Mesenchymal stem cell (in vitro differentiated cells and primary cell): ENCODE measurements at regions not wholly inside any gene's neighbourhood (a gene's known extent, or its start where the extent isn't known, plus 50 kb on each side); places are given as distances from the start of the nearest gene placed in this dataset.

Experiments used
- DNase-seq: peaks from one replicate; pipeline ENCODE4 v3.0.0-alpha.2; 2013
- H2AFZ ChIP-seq: one replicate; pipeline ENCODE4 v1.6.1; 2013; ENCODE audit warnings: low read depth, mild to moderate bottlenecking, control low read depth, inconsistent platforms, low read length, moderate library complexity
- H2AK5ac ChIP-seq: 2 replicates; pipeline ENCODE4 v1.6.1; 2013; ENCODE audit warnings: low read length, moderate library complexity, mild to moderate bottlenecking, inconsistent platforms; ENCODE audit not compliant: severe bottlenecking
- H2BK120ac ChIP-seq: one replicate; pipeline ENCODE4 v1.6.1; 2013; ENCODE audit warnings: low read depth, mild to moderate bottlenecking, inconsistent platforms, low read length, moderate library complexity
- H2BK12ac ChIP-seq, 2 experiments: one replicate each; pipeline ENCODE4 v1.6.1; 2013; ENCODE audit warnings: inconsistent platforms in 2 of 2, low read length in 2 of 2, mild to moderate bottlenecking in 2 of 2, moderate library complexity in 2 of 2, control low read depth in 1 of 2
- H2BK15ac ChIP-seq: one replicate; pipeline ENCODE4 v1.6.1; 2013; ENCODE audit warnings: mild to moderate bottlenecking, low read depth, inconsistent platforms; ENCODE audit not compliant: poor library complexity, severe bottlenecking
- H2BK5ac ChIP-seq: 2 replicates; pipeline ENCODE4 v1.6.1; 2013; ENCODE audit warnings: low read depth, mild to moderate bottlenecking, low read length, control low read depth, inconsistent platforms; ENCODE audit not compliant: poor library complexity, severe bottlenecking
- H3K14ac ChIP-seq, 2 experiments: one replicate each; pipeline ENCODE4 v1.6.1; 2013; ENCODE audit warnings: inconsistent platforms in 2 of 2, low read length in 2 of 2, control low read depth in 1 of 2, mild to moderate bottlenecking in 1 of 2, moderate library complexity in 1 of 2
- H3K18ac ChIP-seq, 2 experiments: one replicate each; pipeline ENCODE4 v1.6.1; 2013; ENCODE audit warnings: inconsistent platforms in 2 of 2, low read length in 2 of 2, control low read depth in 1 of 2, low read depth in 1 of 2, mild to moderate bottlenecking in 1 of 2
- H3K23ac ChIP-seq, 2 experiments: one replicate each; pipeline ENCODE4 v1.6.1; 2013; ENCODE audit warnings: inconsistent platforms in 2 of 2, low read length in 2 of 2, mild to moderate bottlenecking in 2 of 2, moderate library complexity in 2 of 2, control low read depth in 1 of 2
- H3K27ac ChIP-seq: 2 replicates; pipeline ENCODE4 v1.5.1; 2013; ENCODE audit warnings: mild to moderate bottlenecking, moderate library complexity, low read length, control low read depth, inconsistent platforms; ENCODE audit not compliant: poor library complexity, severe bottlenecking
- H3K27me3 ChIP-seq, 2 experiments: 2 replicates each; pipeline versions ENCODE4 v1.6.1 to v1.7.0; 2013; ENCODE audit warnings: low read length in 2 of 2, mild to moderate bottlenecking in 2 of 2, moderate library complexity in 2 of 2, control low read depth in 1 of 2, inconsistent platforms in 1 of 2; ENCODE audit not compliant: control insufficient read depth in 1 of 2, insufficient read depth in 1 of 2
- H3K36me3 ChIP-seq, 2 experiments: 2 replicates each; pipeline versions ENCODE4 v1.6.1 to v1.7.0; 2013; ENCODE audit warnings: low read length in 2 of 2, control low read depth in 1 of 2, inconsistent platforms in 1 of 2, low read depth in 1 of 2, mild to moderate bottlenecking in 1 of 2; ENCODE audit not compliant: insufficient read depth in 2 of 2, control insufficient read depth in 1 of 2
- H3K4ac ChIP-seq, 2 experiments: one replicate each; pipeline ENCODE4 v1.6.1; 2013; ENCODE audit warnings: inconsistent platforms in 2 of 2, low read length in 2 of 2, mild to moderate bottlenecking in 2 of 2, moderate library complexity in 2 of 2, control low read depth in 1 of 2, low read depth in 1 of 2
- H3K4me1 ChIP-seq: 2 replicates; pipeline ENCODE4 v1.6.1; 2013; ENCODE audit warnings: low read depth, low read length, control low read depth; ENCODE audit not compliant: control insufficient read depth, insufficient read depth
- H3K4me2 ChIP-seq: 2 replicates; pipeline ENCODE4 v1.6.1; 2013; ENCODE audit warnings: low read length, mild to moderate bottlenecking, inconsistent platforms; ENCODE audit not compliant: poor library complexity, severe bottlenecking
- H3K4me3 ChIP-seq, 2 experiments: 2 replicates each; pipeline versions ENCODE4 v1.5.1 to v1.7.0; 2013; ENCODE audit warnings: low read length in 2 of 2, mild to moderate bottlenecking in 2 of 2, control low read depth in 1 of 2, low read depth in 1 of 2; ENCODE audit not compliant: insufficient read depth in 1 of 2
- H3K79me1 ChIP-seq: replicated peaks from 2 replicates; pipeline ENCODE4 v1.6.1; 2013; ENCODE audit warnings: mild to moderate bottlenecking, control low read depth, low read length, inconsistent platforms; ENCODE audit not compliant: poor library complexity, severe bottlenecking
- H3K9ac ChIP-seq: 2 replicates; pipeline ENCODE4 v1.7.0; 2013; ENCODE audit warnings: mild to moderate bottlenecking, low read length, moderate library complexity
- H3K9me3 ChIP-seq: 2 replicates; pipeline ENCODE4 v1.7.0; 2013; ENCODE audit warnings: mild to moderate bottlenecking, low read length; ENCODE audit not compliant: control insufficient read depth
- H4K8ac ChIP-seq: one replicate; pipeline ENCODE4 v1.6.1; 2013; ENCODE audit warnings: inconsistent platforms, mild to moderate bottlenecking, low read length, moderate library complexity
- H4K91ac ChIP-seq: one replicate; pipeline ENCODE4 v1.6.1; 2013; ENCODE audit warnings: mild to moderate bottlenecking, low read length, inconsistent platforms
- WGBS: methylation state at CpG from one replicate; pipeline ENCODE4 v1.1.7; 2013; ENCODE audit warnings: mixed read lengths; 5-methylcytosine and 5-hydroxymethylcytosine counted together

GRCh38 chr4:1487761-1488160, 81.5 kb upstream of the NKX1-1 start:
- WGBS, result 80% methylated on average over 8 of the region's 8 CpGs
- Histone ChIP-seq H2BK12ac (no peak overlapping the region), H3K18ac (no peak overlapping the region), H2BK120ac (no peak overlapping the region), H3K4me3 (no peak overlapping the region), H3K36me3 (no peaks in the 10 kb centered on the region), H3K27me3 (peaks cover 26 to 43% of the 10 kb centered on the region in 2 experiments), H3K4me1 (peaks cover 2% of the 10 kb centered on the region), H3K14ac (no peak overlapping the region), H3K27ac (no peak overlapping the region), H3K23ac (no peak overlapping the region), H2AK5ac (no peak overlapping the region), H3K79me1 (no peaks in the 10 kb centered on the region), H3K9me3 (peaks cover 41% of the 10 kb centered on the region), H4K8ac (no peak overlapping the region), H3K4me2 (no peak overlapping the region), H3K4ac (no peak overlapping the region), H2AFZ (no peak overlapping the region), H2BK5ac (no peak overlapping the region), H3K9ac (no peak overlapping the region), H2BK15ac (no peak overlapping the region), H4K91ac (no peak overlapping the region)
- no peak for DNase-seq

GRCh38 chr4:1487106-1487505, 80.9 kb upstream of the NKX1-1 start:
- DNase-seq, result no peak
- Histone ChIP-seq H3K4me3 (no peak overlapping the region), H2BK120ac (no peak overlapping the region), H4K91ac (no peak overlapping the region), H2AFZ (no peak overlapping the region), H4K8ac (no peak overlapping the region), H3K9ac (no peak overlapping the region), H2BK5ac (no peak overlapping the region), H3K23ac (no peak overlapping the region), H3K27ac (no peak overlapping the region), H3K79me1 (no peaks in the 10 kb centered on the region), H2BK12ac (no peak overlapping the region), H3K4me1 (peaks cover 2% of the 10 kb centered on the region), H2BK15ac (no peak overlapping the region), H3K9me3 (peaks cover 44% of the 10 kb centered on the region), H2AK5ac (no peak overlapping the region), H3K14ac (no peak overlapping the region), H3K27me3 (peaks cover 26 to 37% of the 10 kb centered on the region in 2 experiments), H3K18ac (no peak overlapping the region), H3K4ac (no peak overlapping the region), H3K4me2 (no peak overlapping the region), H3K36me3 (no peaks in the 10 kb centered on the region)
- WGBS, result 87% methylated on average over 9 of the region's 9 CpGs

- Histone ChIP-seq H3K23ac (no peak overlapping the region), H3K36me3 (no peaks in the 10 kb centered on the region), H3K4me3 (no peak overlapping the region), H3K27me3 (peaks cover 16 to 18% of the 10 kb centered on the region in 2 experiments), H3K9me3 (peaks cover 56% of the 10 kb centered on the region), H2BK15ac (no peak overlapping the region), H3K27ac (no peak overlapping the region), H3K9ac (no peak overlapping the region), H4K8ac (no peak overlapping the region), H3K79me1 (no peaks in the 10 kb centered on the region), H3K4me2 (no peak overlapping the region), H2AFZ (no peak overlapping the region), H2BK5ac (no peak overlapping the region), H3K4ac (no peak overlapping the region), H3K14ac (no peak overlapping the region), H3K4me1 (peaks cover 2% of the 10 kb centered on the region), H2BK120ac (no peak overlapping the region), H2AK5ac (no peak overlapping the region), H2BK12ac (no peak overlapping the region), H3K18ac (no peak overlapping the region), H4K91ac (no peak overlapping the region)
- DNase-seq, result no peak
These were observed 79.0 kb upstream of the NKX1-1 start for GRCh38 chr4:1485280-1485679.

GRCh38 chr4:1480720-1481119, 74.5 kb upstream of the NKX1-1 start:
- no peak overlapping the region for H2BK15ac ChIP-seq
- WGBS, result 60% methylated on average over 1 of the region's 1 CpG
- H3K79me1 ChIP-seq, result no peaks in the 10 kb centered on the region
- H2AK5ac ChIP-seq, result no peak overlapping the region
- peaks cover 47% of the 10 kb centered on the region for H3K9me3 ChIP-seq
- no peaks in the 10 kb centered on the region for H3K4me1 ChIP-seq
- no peak overlapping the region for H3K27ac ChIP-seq
- no peaks in the 10 kb centered on the region for H3K36me3 ChIP-seq
- no peak overlapping the region for H2BK120ac ChIP-seq
- H2AFZ ChIP-seq, result no peak overlapping the region
- H3K14ac ChIP-seq, result no peak overlapping the region
- H3K18ac ChIP-seq, result no peak overlapping the region
- H3K23ac ChIP-seq, result no peak overlapping the region
- H3K9ac ChIP-seq, result no peak overlapping the region
- H3K4me2 ChIP-seq, result no peak overlapping the region
- H3K27me3 ChIP-seq, result peaks cover 0 to 3% of the 10 kb centered on the region in 2 experiments
- H3K4me3 ChIP-seq, result no peak overlapping the region
- H3K4ac ChIP-seq, result no peak overlapping the region
- DNase-seq, result no peak
- no peak overlapping the region for H4K8ac ChIP-seq
- no peak overlapping the region for H2BK5ac ChIP-seq
- no peak overlapping the region for H4K91ac ChIP-seq
- H2BK12ac ChIP-seq, result no peak overlapping the region
